Left lung (tissue), 4 donors: ENCODE measurements at regions not wholly inside any gene's neighbourhood (a gene's known extent, or its start where the extent isn't known, plus 50 kb on each side); places are given as distances from the start of the nearest gene placed in this dataset.
A peak's percentile ranks its signal among the peaks of the same experiment; 100 is the strongest.

Experiments used
- ATAC-seq: fragments of 200-7000 bp; cut with Tn5 transposase; one replicate; pipeline ENCODE4 v1.9.1; 2020; ENCODE audit warnings: moderate library complexity
- DNase-seq, 4 donors: peaks; one replicate each; pipeline ENCODE4 v3.0.0-alpha.2; 2013 to 2020
- H3K27ac ChIP-seq, 2 donors: fragments of 200-600 bp; sonication (generic) in 1 of 2; one replicate each; pipeline versions ENCODE4 v1.5.0 to v1.8.0; 2020 to 2021
- H3K27me3 ChIP-seq, 2 donors: fragments of 200-600 bp; sonication (generic) in 1 of 2; one replicate each; pipeline versions ENCODE4 v1.5.0 to v1.8.0; 2020 to 2021
- H3K36me3 ChIP-seq, 2 donors: fragments of 200-600 bp; sonication (generic) in 1 of 2; one replicate each; pipeline versions ENCODE4 v1.5.0 to v1.8.0; 2020 to 2021
- H3K4me1 ChIP-seq, 2 donors: fragments of 200-600 bp; one replicate each; pipeline ENCODE4 v1.8.0; 2021
- H3K4me3 ChIP-seq, 2 donors: fragments of 200-600 bp; sonication (generic) in 1 of 2; one replicate each; pipeline versions ENCODE4 v1.5.0 to v1.8.0; 2020 to 2021; ENCODE audit warnings: mild to moderate bottlenecking in 1 of 2
- H3K9me3 ChIP-seq, 2 donors: fragments of 200-600 bp; sonication (generic) in 1 of 2; one replicate each; pipeline versions ENCODE4 v1.5.0 to v1.8.0; 2020 to 2021
- CTCF ChIP-seq, 2 donors: fragments of 200-600 bp; sonication (generic) in 1 of 2; IDR thresholded peaks; one replicate each; pipeline versions ENCODE4 v1.5.0 to v1.8.0; 2021; ENCODE audit warnings: antibody characterized with exemption in 2 of 2
- intact Hi-C, 2 donors: fragments of 100-400 bp; cut with DNase I; formaldehyde crosslinking; loops; one replicate each; pipeline versions ENCODE4 v1.11.2 to v1.14.2; 2022
- donor health status: DM: no; HTN: yes; CAD: no.
- donor health status: DM: no; HTN: no; CAD: no.

GRCh38 chr11:91086028-91086427 lies 863.2 kb upstream of the CHORDC1 start:
- no peak for DNase-seq
- Histone ChIP-seq H3K36me3 (no peaks in the 10 kb centered on the region), H3K27me3 (no peaks in the 10 kb centered on the region), H3K4me1 (no peaks in the 10 kb centered on the region), H3K4me3 (no peak overlapping the region), H3K27ac (no peak overlapping the region), H3K9me3 (peaks cover 0 to 3% of the 10 kb centered on the region in 2 donors)
- intact Hi-C loops, result no loop called here
- no peak for ATAC-seq
- TF ChIP-seq CTCF (IDR thresholded peaks at IDR 0.05), result no peak

- ATAC-seq (no peak), DNase-seq (no peak)
- H3K27me3 ChIP-seq, result no peaks in the 10 kb centered on the region
- peaks cover 0 to 3% of the 10 kb centered on the region in 2 donors for H3K9me3 ChIP-seq
- no peaks in the 10 kb centered on the region for H3K4me1 ChIP-seq
- no peaks in the 10 kb centered on the region for H3K36me3 ChIP-seq
- H3K27ac ChIP-seq, result no peak overlapping the region
- H3K4me3 ChIP-seq, result no peak overlapping the region
- no peak for TF ChIP-seq CTCF (IDR thresholded peaks at IDR 0.05)
- intact Hi-C loops, result no loop called here
These were observed 859.4 kb upstream of the CHORDC1 start for GRCh38 chr11:91082255-91082654.

- peak; percentile 49 for ATAC-seq
- no peak overlapping the region for H3K27ac ChIP-seq
These were observed 858.7 kb upstream of the CHORDC1 start for GRCh38 chr11:91081440-91082043.

GRCh38 chr11:91078221-91078620 lies 855.4 kb upstream of the CHORDC1 start:
- ATAC-seq (no peak), DNase-seq (no peak)
- no peak overlapping the region for H3K27ac ChIP-seq
- no peak overlapping the region for H3K4me3 ChIP-seq
- H3K36me3 ChIP-seq, result no peaks in the 10 kb centered on the region
- TF ChIP-seq CTCF (IDR thresholded peaks at IDR 0.05), result no peak
- intact Hi-C loops, result no loop called here
- no peaks in the 10 kb centered on the region for H3K9me3 ChIP-seq
- no peaks in the 10 kb centered on the region for H3K4me1 ChIP-seq
- no peaks in the 10 kb centered on the region for H3K27me3 ChIP-seq

More at GRCh38 chr11:91081440-91082043, 858.7 kb upstream of the CHORDC1 start:
- intact Hi-C loops, result no loop called here
- no peaks in the 10 kb centered on the region for H3K4me1 ChIP-seq
- peaks cover 0 to 3% of the 10 kb centered on the region in 2 donors for H3K9me3 ChIP-seq
- no peak for TF ChIP-seq CTCF (IDR thresholded peaks at IDR 0.05)
- no peak overlapping the region for H3K4me3 ChIP-seq
- H3K36me3 ChIP-seq, result no peaks in the 10 kb centered on the region
- no peaks in the 10 kb centered on the region for H3K27me3 ChIP-seq
- peak in 2 of 4 donors; percentile 5 to 51 for DNase-seq

- no peak for ATAC-seq
- TF ChIP-seq CTCF (IDR thresholded peaks at IDR 0.05), result no peak
- no peak for DNase-seq
- Histone ChIP-seq H3K4me1 (no peaks in the 10 kb centered on the region), H3K4me3 (no peak overlapping the region), H3K27ac (no peak overlapping the region), H3K27me3 (no peaks in the 10 kb centered on the region), H3K9me3 (peaks cover 0 to 3% of the 10 kb centered on the region in 2 donors), H3K36me3 (no peaks in the 10 kb centered on the region)
- intact Hi-C loops, result no loop called here
These were observed 852.3 kb upstream of the CHORDC1 start for GRCh38 chr11:91075032-91075695.
